Forelimb muscle (tissue), 1 donor: ENCODE measurements at regions not wholly inside any gene's neighbourhood (a gene's known extent, or its start where the extent isn't known, plus 50 kb on each side); places are given as distances from the start of the nearest gene placed in this dataset.

Experiments
- DNase-seq: peaks from one replicate; pipeline ENCODE4 v3.0.0-alpha.2; 2013; ENCODE audit warnings: low read depth

GRCh38 chr1:181326348-181326747 is 157.0 kb upstream of the CACNA1E start:
- no peak for DNase-seq

- DNase-seq, result no peak
These were observed 155.5 kb upstream of the CACNA1E start for GRCh38 chr1:181327796-181328195.

GRCh38 chr1:181334724-181335123 is 148.6 kb upstream of the CACNA1E start:
- DNase-seq, result no peak

- no peak for DNase-seq
These were observed 147.7 kb upstream of the CACNA1E start for GRCh38 chr1:181335631-181336030.

GRCh38 chr1:181341026-181341632 is 142.2 kb upstream of the CACNA1E start:
- no peak for DNase-seq

GRCh38 chr1:181344091-181344490 is 139.2 kb upstream of the CACNA1E start:
- no peak for DNase-seq

- DNase-seq, result no peak
These were observed 138.2 kb upstream of the CACNA1E start for GRCh38 chr1:181345146-181345545.

- DNase-seq, result no peak
These were observed 135.6 kb upstream of the CACNA1E start for GRCh38 chr1:181347495-181348390.

- no peak for DNase-seq
These were observed 133.8 kb upstream of the CACNA1E start for GRCh38 chr1:181349512-181349911.

GRCh38 chr1:181350131-181350530 is 133.2 kb upstream of the CACNA1E start:
- no peak for DNase-seq

- DNase-seq, result no peak
These were observed 131.6 kb upstream of the CACNA1E start for GRCh38 chr1:181351740-181352139.

- no peak for DNase-seq
These were observed 130.6 kb upstream of the CACNA1E start for GRCh38 chr1:181352695-181353094.

GRCh38 chr1:181353526-181353925 is 129.8 kb upstream of the CACNA1E start:
- DNase-seq, result no peak

- DNase-seq, result no peak
These were observed 128.5 kb upstream of the CACNA1E start for GRCh38 chr1:181354865-181355264.

GRCh38 chr1:181356505-181357340 is 126.6 kb upstream of the CACNA1E start:
- no peak for DNase-seq

GRCh38 chr1:181359012-181359411 is 124.3 kb upstream of the CACNA1E start:
- DNase-seq, result no peak

GRCh38 chr1:181364801-181365200 is 118.5 kb upstream of the CACNA1E start:
- no peak for DNase-seq

- no peak for DNase-seq
These were observed 116.4 kb upstream of the CACNA1E start for GRCh38 chr1:181366910-181367309.

GRCh38 chr1:181369416-181369815 is 113.9 kb upstream of the CACNA1E start:
- DNase-seq, result no peak

GRCh38 chr1:181383695-181384094 is 99.6 kb upstream of the CACNA1E start:
- DNase-seq, result no peak

- no peak for DNase-seq
These were observed 97.0 kb upstream of the CACNA1E start for GRCh38 chr1:181386340-181386739.

- DNase-seq, result no peak
These were observed 96.4 kb upstream of the CACNA1E start for GRCh38 chr1:181386951-181387350.
